ENCODE measurements at regions not wholly inside any gene's neighbourhood (a gene's known extent, or its start where the extent isn't known, plus 50 kb on each side); places are given as distances from the start of the nearest gene placed in this dataset.

DNA sequence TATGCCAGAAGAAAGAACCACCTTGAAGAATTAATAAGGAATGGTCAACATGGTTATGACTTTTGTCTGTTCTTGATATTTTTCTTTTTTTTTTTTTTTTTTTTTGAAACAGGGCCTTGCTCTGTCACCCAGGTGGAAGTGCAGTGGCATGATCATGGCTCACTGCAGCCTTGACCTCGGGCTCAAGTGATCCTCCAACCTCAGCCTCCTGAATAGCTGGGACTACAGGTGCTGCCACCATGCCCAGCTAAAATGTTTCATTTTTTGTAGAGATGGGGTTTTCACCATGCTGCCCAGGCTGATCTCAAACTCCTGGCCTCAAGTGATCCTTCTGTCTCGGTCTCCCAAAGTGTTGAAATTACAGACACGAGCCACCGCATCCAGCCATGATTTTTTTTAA is 53.4 kb upstream of the ACSL3 start:
- H3K9ac ChIP-seq (replicated peaks; ENCODE audit: extremely low read depth, insufficient read depth, low read length), result no peak overlapping the region
- no peak for FAIRE-seq
- ChIA-PET POLR2A (no interaction called here), CTCF (interaction anchor here (1.3 kb wide), 1 partner anchor 71 kb away, joined by 5 read pairs; no protein-coding TSS in a partner anchor)
- no peaks in the 10 kb centered on the region for H3K79me2 ChIP-seq (ENCODE audit: control insufficient read depth, insufficient read depth, low read length)
- no peak for TF ChIP-seq MYC (IDR thresholded peaks at IDR 0.05; ENCODE audit: low read depth, low read length)
- no peak for TF ChIP-seq MAX (IDR thresholded peaks at IDR 0.05; ENCODE audit: insufficient read depth, insufficient read length)
- no peak for TF ChIP-seq GATA2 (IDR thresholded peaks at IDR 0.05; ENCODE audit: insufficient read depth, insufficient read length, low read depth, low read length)
- TF ChIP-seq POLR2AphosphoS5 (IDR thresholded peaks at IDR 0.05; ENCODE audit: insufficient read depth, low read depth, low read length), result no peak
- TF ChIP-seq EZH2 (IDR thresholded peaks at IDR 0.05; ENCODE audit: borderline replicate concordance, low read depth, low read length, severe bottlenecking), result no peak
- no peak for TF ChIP-seq POLR2A (IDR thresholded peaks at IDR 0.05; ENCODE audit: low read depth, low read length)
- no peak for TF ChIP-seq JUN (IDR thresholded peaks at IDR 0.05; ENCODE audit: borderline replicate concordance, insufficient read depth, insufficient read length, low read depth)
- no peak for TF ChIP-seq FOS (IDR thresholded peaks at IDR 0.05; ENCODE audit: borderline replicate concordance, insufficient read depth, low read length)
- TF ChIP-seq CTCF (IDR thresholded peaks at IDR 0.05; ENCODE audit: extremely low read depth in 1 of 2, insufficient read depth in 1 of 2, low read depth in 1 of 2, low read length in 2 of 2), result no peak
- no peaks in the 10 kb centered on the region for H3K9me1 ChIP-seq (replicated peaks; ENCODE audit: control insufficient read depth, extremely low read depth, insufficient read depth, low read length)
- no peak overlapping the region for H3K4me2 ChIP-seq (ENCODE audit: insufficient read depth, low read length)
- dilution Hi-C loops (cut with MboI; ENCODE audit: extremely low pct_ligation_motif_present, low sequenced_read_pairs) (no loop called here), intact Hi-C loops (cut with micrococcal nuclease) (no loop called here)
- H3K4me3 ChIP-seq (replicated peaks in 1 of 3; ENCODE audit: insufficient read depth in 1 of 3, low read depth in 1 of 3, low read length in 3 of 3), result no peak overlapping the region
- no peaks in the 10 kb centered on the region for H3K9me3 ChIP-seq (replicated peaks; ENCODE audit: control insufficient read depth, insufficient read depth, low read length)
- no peak overlapping the region for H2AFZ ChIP-seq (ENCODE audit: low read depth, low read length)
- peaks cover 0 to 2% of the 10 kb centered on the region in 2 experiments for H3K27me3 ChIP-seq (ENCODE audit: control insufficient read depth in 2 of 2, insufficient read depth in 2 of 2, low read length in 2 of 2)
- no peaks in the 10 kb centered on the region for H3K4me1 ChIP-seq (ENCODE audit: control insufficient read depth, extremely low read depth, insufficient read depth, low read length)
- no TSS peak for BruUV-seq (replicated peaks)
- H3K27ac ChIP-seq (ENCODE audit: insufficient read depth, low read depth, low read length), result no peak overlapping the region
- no peaks in the 10 kb centered on the region for H4K20me1 ChIP-seq (replicated peaks; ENCODE audit: control insufficient read depth, extremely low read depth, insufficient read depth, low read length)
- H3K36me3 ChIP-seq (ENCODE audit: control insufficient read depth in 2 of 2, extremely low read depth in 1 of 2, insufficient read depth in 2 of 2, low read length in 2 of 2), result no peaks in the 10 kb centered on the region
- DNase-seq (ENCODE audit: low read depth, low spot score), result no peak

Data from endothelial cell of umbilical vein (primary cell).